ENCODE measurements at regions not wholly inside any gene's neighbourhood (a gene's known extent, or its start where the extent isn't known, plus 50 kb on each side); places are given as distances from the start of the nearest gene placed in this dataset.

DNA sequence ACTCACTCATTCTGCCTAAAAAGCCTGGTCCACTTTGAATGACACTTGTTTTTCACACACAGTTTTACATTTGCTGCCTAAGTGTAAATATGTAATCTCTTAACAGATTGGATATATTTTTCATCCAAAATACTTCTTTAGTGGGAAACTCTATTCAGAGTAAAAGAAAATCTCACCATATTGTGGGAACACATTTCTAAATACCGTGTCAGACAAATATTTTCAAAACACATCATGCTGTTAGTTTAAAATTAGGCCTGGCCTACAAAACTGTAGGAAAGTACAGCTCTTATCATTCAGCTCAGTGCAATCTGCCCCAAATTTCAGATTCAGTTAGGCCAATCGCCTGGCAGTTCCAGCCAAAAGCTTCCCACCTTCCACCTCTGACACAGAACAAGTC is 849.8 kb downstream of the NXPH1 start:
- TF ChIP-seq TAF1 (IDR thresholded peaks at IDR 0.05; ENCODE audit: borderline replicate concordance, insufficient read depth, low read length): no peak
- TF ChIP-seq POLR2AphosphoS5 (IDR thresholded peaks at IDR 0.05; ENCODE audit: low read depth, low read length): no peak
- TF ChIP-seq, protein P1, sequence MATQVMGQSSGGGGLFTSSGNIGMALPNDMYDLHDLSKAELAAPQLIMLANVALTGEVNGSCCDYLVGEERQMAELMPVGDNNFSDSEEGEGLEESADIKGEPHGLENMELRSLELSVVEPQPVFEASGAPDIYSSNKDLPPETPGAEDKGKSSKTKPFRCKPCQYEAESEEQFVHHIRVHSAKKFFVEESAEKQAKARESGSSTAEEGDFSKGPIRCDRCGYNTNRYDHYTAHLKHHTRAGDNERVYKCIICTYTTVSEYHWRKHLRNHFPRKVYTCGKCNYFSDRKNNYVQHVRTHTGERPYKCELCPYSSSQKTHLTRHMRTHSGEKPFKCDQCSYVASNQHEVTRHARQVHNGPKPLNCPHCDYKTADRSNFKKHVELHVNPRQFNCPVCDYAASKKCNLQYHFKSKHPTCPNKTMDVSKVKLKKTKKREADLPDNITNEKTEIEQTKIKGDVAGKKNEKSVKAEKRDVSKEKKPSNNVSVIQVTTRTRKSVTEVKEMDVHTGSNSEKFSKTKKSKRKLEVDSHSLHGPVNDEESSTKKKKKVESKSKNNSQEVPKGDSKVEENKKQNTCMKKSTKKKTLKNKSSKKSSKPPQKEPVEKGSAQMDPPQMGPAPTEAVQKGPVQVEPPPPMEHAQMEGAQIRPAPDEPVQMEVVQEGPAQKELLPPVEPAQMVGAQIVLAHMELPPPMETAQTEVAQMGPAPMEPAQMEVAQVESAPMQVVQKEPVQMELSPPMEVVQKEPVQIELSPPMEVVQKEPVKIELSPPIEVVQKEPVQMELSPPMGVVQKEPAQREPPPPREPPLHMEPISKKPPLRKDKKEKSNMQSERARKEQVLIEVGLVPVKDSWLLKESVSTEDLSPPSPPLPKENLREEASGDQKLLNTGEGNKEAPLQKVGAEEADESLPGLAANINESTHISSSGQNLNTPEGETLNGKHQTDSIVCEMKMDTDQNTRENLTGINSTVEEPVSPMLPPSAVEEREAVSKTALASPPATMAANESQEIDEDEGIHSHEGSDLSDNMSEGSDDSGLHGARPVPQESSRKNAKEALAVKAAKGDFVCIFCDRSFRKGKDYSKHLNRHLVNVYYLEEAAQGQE (IDR thresholded peaks at IDR 0.05; ENCODE audit: insufficient read depth in 1 of 2, low read depth in 2 of 2, low read length in 2 of 2): no peak

Data from PFSK-1 (cell line).